ENCODE measurements at regions not wholly inside any gene's neighbourhood (a gene's known extent, or its start where the extent isn't known, plus 50 kb on each side); places are given as distances from the start of the nearest gene placed in this dataset.

DNA sequence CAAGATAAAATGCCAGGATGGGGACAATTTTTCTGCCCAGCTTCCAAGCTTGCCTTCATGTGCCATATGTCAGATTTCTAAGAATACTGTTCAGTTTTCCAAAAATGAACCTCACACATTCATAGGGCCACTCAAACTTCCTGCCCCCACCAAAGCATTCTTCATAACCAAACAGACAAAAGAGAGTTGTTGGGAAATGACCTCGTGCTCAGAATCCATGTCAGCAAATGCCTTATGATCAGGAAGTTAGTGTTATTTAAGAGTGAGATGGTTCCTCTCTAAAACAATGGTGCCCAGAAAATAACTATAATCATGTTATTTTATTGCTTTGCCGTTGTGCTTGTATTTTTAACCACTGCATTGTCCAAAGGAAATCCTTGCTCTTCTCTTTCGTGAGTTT is 208.2 kb downstream of the ZNF608 start:
- no peak overlapping the region for H3K27ac ChIP-seq
- TF ChIP-seq, protein P1, sequence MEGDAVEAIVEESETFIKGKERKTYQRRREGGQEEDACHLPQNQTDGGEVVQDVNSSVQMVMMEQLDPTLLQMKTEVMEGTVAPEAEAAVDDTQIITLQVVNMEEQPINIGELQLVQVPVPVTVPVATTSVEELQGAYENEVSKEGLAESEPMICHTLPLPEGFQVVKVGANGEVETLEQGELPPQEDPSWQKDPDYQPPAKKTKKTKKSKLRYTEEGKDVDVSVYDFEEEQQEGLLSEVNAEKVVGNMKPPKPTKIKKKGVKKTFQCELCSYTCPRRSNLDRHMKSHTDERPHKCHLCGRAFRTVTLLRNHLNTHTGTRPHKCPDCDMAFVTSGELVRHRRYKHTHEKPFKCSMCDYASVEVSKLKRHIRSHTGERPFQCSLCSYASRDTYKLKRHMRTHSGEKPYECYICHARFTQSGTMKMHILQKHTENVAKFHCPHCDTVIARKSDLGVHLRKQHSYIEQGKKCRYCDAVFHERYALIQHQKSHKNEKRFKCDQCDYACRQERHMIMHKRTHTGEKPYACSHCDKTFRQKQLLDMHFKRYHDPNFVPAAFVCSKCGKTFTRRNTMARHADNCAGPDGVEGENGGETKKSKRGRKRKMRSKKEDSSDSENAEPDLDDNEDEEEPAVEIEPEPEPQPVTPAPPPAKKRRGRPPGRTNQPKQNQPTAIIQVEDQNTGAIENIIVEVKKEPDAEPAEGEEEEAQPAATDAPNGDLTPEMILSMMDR (conservative IDR thresholded peaks at IDR 0.05; ENCODE audit: low read depth, low read length), result no peak
- no peaks in the 10 kb centered on the region for H3K4me1 ChIP-seq (ENCODE audit: low read depth, poor library complexity, severe bottlenecking)
- H3K4me3 ChIP-seq (IDR thresholded peaks at IDR 0.05; ENCODE audit: insufficient read depth, low read depth, low read length), result no peak overlapping the region
- H2AFZ ChIP-seq (ENCODE audit: low read depth), result no peak overlapping the region
- no peaks in the 10 kb centered on the region for H3K36me3 ChIP-seq (ENCODE audit: insufficient read depth)
- no peaks in the 10 kb centered on the region for H4K20me1 ChIP-seq (ENCODE audit: insufficient read depth)
- H3K9ac ChIP-seq, result no peak overlapping the region
- H3K27me3 ChIP-seq (ENCODE audit: insufficient read depth, low read depth), result no peaks in the 10 kb centered on the region
- H3K4me2 ChIP-seq, result no peak overlapping the region
- no peaks in the 10 kb centered on the region for H3K79me2 ChIP-seq (ENCODE audit: insufficient read depth, low read depth)

DNA sequence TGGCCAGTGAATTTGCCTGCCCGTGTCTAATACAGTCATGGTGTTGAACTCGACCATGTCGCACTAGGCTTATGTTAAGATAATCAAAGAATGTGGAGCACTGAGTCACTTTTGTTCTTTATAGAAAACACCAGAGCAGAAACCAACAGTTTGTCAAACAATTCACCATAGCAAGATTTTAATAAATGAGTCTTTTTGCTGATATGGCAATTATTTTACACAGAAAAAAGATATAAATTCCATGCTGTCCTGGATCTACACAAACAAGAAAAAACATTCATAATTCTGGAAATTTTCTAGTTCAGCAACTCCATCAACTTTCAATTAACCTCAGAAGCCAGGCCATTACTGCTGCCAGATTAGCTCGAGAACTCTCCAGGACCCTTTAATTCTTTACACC is 208.9 kb downstream of the ZNF608 start:
- H3K79me2 ChIP-seq (ENCODE audit: insufficient read depth, low read depth), result no peaks in the 10 kb centered on the region
- H3K27me3 ChIP-seq (ENCODE audit: insufficient read depth, low read depth), result no peaks in the 10 kb centered on the region
- no peaks in the 10 kb centered on the region for H4K20me1 ChIP-seq (ENCODE audit: insufficient read depth)
- no peaks in the 10 kb centered on the region for H3K4me1 ChIP-seq (ENCODE audit: low read depth, poor library complexity, severe bottlenecking)
- no peaks in the 10 kb centered on the region for H3K36me3 ChIP-seq (ENCODE audit: insufficient read depth)
- H2AFZ ChIP-seq (ENCODE audit: low read depth), result no peak overlapping the region
- H3K4me3 ChIP-seq (IDR thresholded peaks at IDR 0.05; ENCODE audit: insufficient read depth, low read depth, low read length), result no peak overlapping the region
- no peak overlapping the region for H3K4me2 ChIP-seq
- H3K9ac ChIP-seq, result no peak overlapping the region
- TF ChIP-seq, protein P1 (conservative IDR thresholded peaks at IDR 0.05; ENCODE audit: low read depth, low read length), result no peak
- H3K27ac ChIP-seq, result no peak overlapping the region

DNA sequence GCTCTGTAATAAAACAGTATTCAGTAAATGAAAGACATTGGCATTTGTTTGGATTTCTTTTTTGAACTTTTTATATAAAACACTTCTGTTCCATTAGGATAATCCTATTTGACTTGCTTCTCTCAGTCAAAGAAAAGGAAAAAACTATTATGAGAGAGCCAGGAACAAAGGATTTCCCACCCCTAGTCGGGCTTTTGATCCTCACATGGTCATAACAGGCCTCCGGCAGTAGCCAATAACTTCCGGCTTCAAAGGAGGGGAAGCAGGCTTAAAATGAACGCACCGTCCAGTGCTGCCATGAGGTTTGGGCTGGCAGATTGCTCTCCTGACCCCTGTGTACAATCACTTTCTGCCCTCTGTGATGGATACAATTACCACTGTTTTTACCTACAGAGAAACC is 209.3 kb downstream of the ZNF608 start:
- Histone ChIP-seq H3K27ac (no peak overlapping the region), H3K4me3 (IDR thresholded peaks at IDR 0.05; ENCODE audit: insufficient read depth, low read depth, low read length) (no peak overlapping the region)
- TF ChIP-seq, protein P1 (conservative IDR thresholded peaks at IDR 0.05; ENCODE audit: low read depth, low read length), result no peak

DNA sequence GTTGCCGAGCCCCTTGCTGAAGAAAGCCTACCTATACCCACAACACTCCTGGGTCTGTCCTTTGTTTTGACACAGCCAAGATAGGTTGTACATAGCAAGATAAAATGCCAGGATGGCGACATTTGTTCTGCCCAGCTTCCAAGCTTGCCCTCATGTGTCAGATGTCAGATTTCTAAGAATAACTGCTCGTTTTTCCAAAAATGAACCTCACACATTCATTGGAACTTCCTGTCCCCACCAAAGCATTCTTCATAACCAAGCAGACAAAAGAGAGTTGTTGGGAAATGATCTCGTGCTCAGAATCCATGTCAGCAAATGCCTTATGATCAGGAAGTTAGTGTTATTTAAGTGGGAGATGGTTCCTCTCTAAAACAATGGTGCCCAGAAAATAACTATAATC is 210.1 kb downstream of the ZNF608 start:
- Histone ChIP-seq H3K4me1 (ENCODE audit: low read depth, poor library complexity, severe bottlenecking) (no peaks in the 10 kb centered on the region), H3K4me3 (IDR thresholded peaks at IDR 0.05; ENCODE audit: insufficient read depth, low read depth, low read length) (no peak overlapping the region), H3K27me3 (ENCODE audit: insufficient read depth, low read depth) (no peaks in the 10 kb centered on the region), H3K79me2 (ENCODE audit: insufficient read depth, low read depth) (no peaks in the 10 kb centered on the region), H3K27ac (no peak overlapping the region), H3K9ac (no peak overlapping the region), H2AFZ (ENCODE audit: low read depth) (no peak overlapping the region), H3K4me2 (no peak overlapping the region), H3K36me3 (ENCODE audit: insufficient read depth) (no peaks in the 10 kb centered on the region), H4K20me1 (ENCODE audit: insufficient read depth) (no peaks in the 10 kb centered on the region)
- TF ChIP-seq, protein P1 (conservative IDR thresholded peaks at IDR 0.05; ENCODE audit: low read depth, low read length), result no peak

More for the DNA sequence above, 209.3 kb downstream of the ZNF608 start:
- no peaks in the 10 kb centered on the region for H3K36me3 ChIP-seq (ENCODE audit: insufficient read depth)
- H3K4me2 ChIP-seq, result no peak overlapping the region
- no peaks in the 10 kb centered on the region for H4K20me1 ChIP-seq (ENCODE audit: insufficient read depth)
- H3K27me3 ChIP-seq (ENCODE audit: insufficient read depth, low read depth), result no peaks in the 10 kb centered on the region
- no peak overlapping the region for H2AFZ ChIP-seq (ENCODE audit: low read depth)
- H3K4me1 ChIP-seq (ENCODE audit: low read depth, poor library complexity, severe bottlenecking), result no peaks in the 10 kb centered on the region
- H3K79me2 ChIP-seq (ENCODE audit: insufficient read depth, low read depth), result no peaks in the 10 kb centered on the region
- H3K9ac ChIP-seq, result no peak overlapping the region
